Gastroesophageal sphincter (tissue), 3 donors: ENCODE measurements at regions not wholly inside any gene's neighbourhood (a gene's known extent, or its start where the extent isn't known, plus 50 kb on each side); places are given as distances from the start of the nearest gene placed in this dataset.

Source experiments
- EP300 ChIP-seq: sonication (generic); formaldehyde crosslinking; IDR thresholded peaks from one replicate; pipeline ENCODE4 v1.6.1; 2017; ENCODE audit warnings: antibody characterized with exemption, mild to moderate bottlenecking
- POLR2A ChIP-seq, 2 donors: fragments of 450-650 bp; IDR thresholded peaks; one replicate each; pipeline ENCODE4 v1.6.1; 2017; ENCODE audit warnings: antibody characterized with exemption in 2 of 2, mild to moderate bottlenecking in 2 of 2, moderate library complexity in 1 of 2
- POLR2AphosphoS5 ChIP-seq: sonication (generic); formaldehyde crosslinking; IDR thresholded peaks from one replicate; pipeline ENCODE4 v1.6.1; 2017; ENCODE audit warnings: antibody characterized with exemption
- TF ChIP-seq, protein P1 (sequence below), 4 experiments: fragments of 200-600 bp in 2 of 4; fragments of 450-650 bp in 2 of 4; sonication (generic) in 1 of 4; IDR thresholded peaks; one replicate each; pipeline ENCODE4 v1.5.1; 2017 to 2019; ENCODE audit warnings: antibody characterized with exemption in 4 of 4, mild to moderate bottlenecking in 2 of 4, moderate library complexity in 2 of 4

DNA sequence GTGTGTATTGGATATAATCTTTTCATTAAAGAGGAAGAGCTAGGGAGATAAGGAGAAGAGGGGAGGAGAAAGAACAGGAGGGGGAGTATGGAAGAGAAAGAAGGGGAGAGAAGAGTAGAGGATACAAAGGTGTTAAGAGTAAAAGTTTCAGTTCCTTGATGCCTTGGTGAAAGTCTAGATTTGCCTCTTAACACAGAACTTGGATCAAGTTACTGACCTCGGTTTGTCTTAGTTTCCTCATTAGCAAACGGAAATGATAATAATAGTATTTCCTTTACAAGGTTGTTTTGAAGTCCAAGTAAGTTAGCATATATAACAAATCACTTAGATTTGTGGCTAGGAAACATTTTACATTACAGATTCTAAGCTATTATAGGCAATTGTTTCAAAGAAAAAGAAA is 287.1 kb downstream of the PPARGC1A start:
- TF ChIP-seq, protein P1, sequence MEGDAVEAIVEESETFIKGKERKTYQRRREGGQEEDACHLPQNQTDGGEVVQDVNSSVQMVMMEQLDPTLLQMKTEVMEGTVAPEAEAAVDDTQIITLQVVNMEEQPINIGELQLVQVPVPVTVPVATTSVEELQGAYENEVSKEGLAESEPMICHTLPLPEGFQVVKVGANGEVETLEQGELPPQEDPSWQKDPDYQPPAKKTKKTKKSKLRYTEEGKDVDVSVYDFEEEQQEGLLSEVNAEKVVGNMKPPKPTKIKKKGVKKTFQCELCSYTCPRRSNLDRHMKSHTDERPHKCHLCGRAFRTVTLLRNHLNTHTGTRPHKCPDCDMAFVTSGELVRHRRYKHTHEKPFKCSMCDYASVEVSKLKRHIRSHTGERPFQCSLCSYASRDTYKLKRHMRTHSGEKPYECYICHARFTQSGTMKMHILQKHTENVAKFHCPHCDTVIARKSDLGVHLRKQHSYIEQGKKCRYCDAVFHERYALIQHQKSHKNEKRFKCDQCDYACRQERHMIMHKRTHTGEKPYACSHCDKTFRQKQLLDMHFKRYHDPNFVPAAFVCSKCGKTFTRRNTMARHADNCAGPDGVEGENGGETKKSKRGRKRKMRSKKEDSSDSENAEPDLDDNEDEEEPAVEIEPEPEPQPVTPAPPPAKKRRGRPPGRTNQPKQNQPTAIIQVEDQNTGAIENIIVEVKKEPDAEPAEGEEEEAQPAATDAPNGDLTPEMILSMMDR (IDR thresholded peaks at IDR 0.05), result no peak
- no peak for TF ChIP-seq POLR2A (IDR thresholded peaks at IDR 0.05)
- TF ChIP-seq EP300, result no peak
- no peak for TF ChIP-seq POLR2AphosphoS5
